A172 (cell line): ENCODE measurements at regions not wholly inside any gene's neighbourhood (a gene's known extent, or its start where the extent isn't known, plus 50 kb on each side); places are given as distances from the start of the nearest gene placed in this dataset.
A peak's percentile ranks its signal among the peaks of the same experiment; 100 is the strongest.
"Not testable (repeated sequence)": the region's sequence is repeated elsewhere in the genome, so short reads cannot be mapped to it uniquely, and the experiment has no call there.

Experiments used
- DNase-seq: peaks from one replicate; pipeline ENCODE4 v3.0.0-alpha.2; 2015; ENCODE audit warnings: low spot score

GRCh38 chr18:27382567-27383216, 197.6 kb upstream of the CHST9 start:
- DNase-seq, result no peak

- DNase-seq, result peak; percentile 5
Observed at GRCh38 chr18:27378431-27379095, 193.5 kb upstream of the CHST9 start.

- no peak for DNase-seq
Observed at GRCh38 chr18:27377251-27377650, 192.1 kb upstream of the CHST9 start.

GRCh38 chr18:27372386-27372785, 187.3 kb upstream of the CHST9 start:
- DNase-seq, result no peak

GRCh38 chr18:27366665-27367064, 181.6 kb upstream of the CHST9 start:
- no peak for DNase-seq

GRCh38 chr18:27366151-27366550, 181.0 kb upstream of the CHST9 start:
- no peak for DNase-seq

GRCh38 chr18:27363872-27364271, 178.8 kb upstream of the CHST9 start:
- DNase-seq, result peak; percentile 5

- DNase-seq, result no peak
Observed at GRCh38 chr18:27361477-27361876, 176.4 kb upstream of the CHST9 start.

- no peak for DNase-seq
Observed at GRCh38 chr18:27355308-27355707, 170.2 kb upstream of the CHST9 start.

GRCh38 chr18:27353273-27353672, 168.2 kb upstream of the CHST9 start:
- DNase-seq, result no peak

GRCh38 chr18:27349284-27349882, 164.3 kb upstream of the CHST9 start:
- no peak for DNase-seq

- DNase-seq, result no peak
Observed at GRCh38 chr18:27331606-27332005, 146.5 kb upstream of the CHST9 start.

- DNase-seq, result no peak
Observed at GRCh38 chr18:27314996-27315395, 129.9 kb upstream of the CHST9 start.

GRCh38 chr18:27313678-27314077, 128.6 kb upstream of the CHST9 start:
- no peak for DNase-seq

GRCh38 chr18:27312853-27313252, 127.7 kb upstream of the CHST9 start:
- DNase-seq, result no peak

GRCh38 chr18:27312153-27312552, 127.0 kb upstream of the CHST9 start:
- no peak for DNase-seq

- DNase-seq, result no peak
Observed at GRCh38 chr18:27311114-27311513, 126.0 kb upstream of the CHST9 start.

- DNase-seq, result no peak
Observed at GRCh38 chr18:27301615-27302378, 116.7 kb upstream of the CHST9 start.

- DNase-seq, result no peak
Observed at GRCh38 chr18:27298214-27298804, 113.2 kb upstream of the CHST9 start.

GRCh38 chr18:27285973-27286562, 101.0 kb upstream of the CHST9 start:
- DNase-seq, result not testable (repeated sequence)

- no peak for DNase-seq
Observed at GRCh38 chr18:27278131-27278530, 93.0 kb upstream of the CHST9 start.

- DNase-seq, result no peak
Observed at GRCh38 chr18:27277554-27277953, 92.4 kb upstream of the CHST9 start.
